SHP77 (cell line): ENCODE measurements at regions not wholly inside any gene's neighbourhood (a gene's known extent, or its start where the extent isn't known, plus 50 kb on each side); places are given as distances from the start of the nearest gene placed in this dataset.
"Not testable (repeated sequence)": the region's sequence is repeated elsewhere in the genome, so short reads cannot be mapped to it uniquely, and the experiment has no call there.

Experiments used
- DNase-seq, 2 experiments: peaks; one replicate each; lab custom pipeline; 2025; lab: John Stamatoyannopoulos, UW

DNA sequence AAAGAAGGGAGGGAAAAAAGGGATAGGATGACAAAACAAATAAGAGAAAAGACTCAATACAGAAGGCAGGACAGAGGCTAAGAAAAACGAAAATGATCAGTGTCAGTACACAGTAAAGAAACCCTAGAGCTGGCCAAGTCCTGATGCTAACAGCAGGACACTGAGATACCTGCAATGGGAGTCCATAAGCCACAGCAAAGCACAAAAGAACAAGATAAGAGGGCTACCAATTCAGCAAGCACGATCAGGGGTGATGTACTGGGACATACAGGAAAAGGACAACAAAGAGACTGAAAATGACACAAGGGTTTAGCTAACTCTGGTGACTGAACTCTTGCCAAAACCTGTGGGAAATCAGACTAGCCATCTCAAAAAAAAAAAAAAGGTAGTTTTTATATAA is 1072.6 kb upstream of the COX7C start:
- DNase-seq = no peak

DNA sequence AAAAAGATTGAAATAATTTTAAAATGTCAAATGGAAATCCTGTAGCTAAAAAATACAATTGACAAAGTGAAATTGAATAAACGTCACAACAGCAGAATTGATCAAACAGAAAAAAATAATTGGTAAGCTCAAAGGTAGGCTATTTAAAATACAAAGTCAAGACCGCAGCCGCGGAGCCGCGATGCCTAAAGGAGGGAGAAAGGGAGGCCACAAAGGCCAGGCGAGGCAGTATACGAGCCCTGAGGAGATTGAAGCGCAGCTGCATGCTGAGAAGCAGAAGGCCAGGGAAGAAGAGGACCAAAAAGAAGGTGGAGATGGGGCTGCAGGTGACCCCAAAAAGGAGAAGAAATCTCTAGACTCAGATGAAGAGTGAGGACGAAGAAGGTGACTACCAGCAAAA is 1068.5 kb upstream of the COX7C start:
- DNase-seq = no peak

DNA sequence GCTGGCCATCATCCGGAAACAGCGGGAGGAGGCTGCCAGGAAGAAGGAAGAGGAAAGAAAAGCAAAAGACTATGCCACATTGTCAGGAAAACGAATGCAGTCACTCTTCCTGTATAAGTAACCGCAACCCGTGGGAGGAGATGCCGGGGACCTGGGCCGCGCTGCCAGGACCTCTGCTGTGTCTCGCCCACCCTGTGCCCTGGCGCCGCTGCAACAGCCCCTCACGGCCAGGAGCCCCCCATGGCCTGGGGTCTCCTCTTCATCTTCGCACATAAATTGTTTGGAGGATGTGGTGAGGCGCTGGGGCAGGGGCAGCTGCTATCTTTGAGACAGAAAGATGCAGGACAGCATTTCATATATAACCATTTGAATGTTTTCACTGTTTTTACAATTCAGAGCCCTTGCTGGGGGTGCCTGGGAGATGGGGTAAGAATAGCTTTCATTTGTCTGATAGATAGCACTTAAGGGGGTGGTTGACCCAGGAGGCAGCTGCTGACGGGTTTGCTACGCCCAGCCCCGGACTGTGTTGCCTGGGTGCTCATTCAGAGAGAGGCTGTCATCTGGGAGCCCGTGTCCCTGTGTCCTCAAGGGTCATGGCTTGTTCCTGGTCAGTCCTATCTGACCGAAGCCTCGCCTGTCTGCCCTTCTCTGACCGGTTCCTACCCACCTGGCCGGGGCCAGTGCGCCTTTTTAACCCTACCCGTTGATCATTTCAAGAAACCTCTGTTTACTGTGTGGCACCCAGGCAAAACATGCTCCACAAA is 1067.7 kb upstream of the COX7C start:
- DNase-seq = no peak

DNA sequence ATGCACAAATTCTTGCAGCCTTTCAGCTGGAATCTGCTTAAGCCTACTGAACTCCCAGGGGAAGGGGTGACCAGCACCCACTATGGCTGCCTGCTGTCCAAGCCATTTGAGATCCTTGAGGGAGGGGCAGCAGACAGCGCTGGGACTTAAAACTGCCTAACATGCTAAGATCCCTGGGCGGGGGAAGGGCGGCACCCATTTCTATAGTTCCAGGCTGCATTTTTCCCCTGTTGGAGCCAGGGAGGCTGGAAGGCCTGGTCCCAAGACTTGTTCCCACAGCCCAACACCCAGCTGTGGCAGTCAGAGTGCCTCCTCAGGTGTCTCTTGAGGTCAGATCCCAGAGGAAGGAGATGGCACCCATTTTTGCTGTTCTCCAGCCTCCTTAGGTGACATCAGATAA is 1061.3 kb upstream of the COX7C start:
- DNase-seq = no peak

DNA sequence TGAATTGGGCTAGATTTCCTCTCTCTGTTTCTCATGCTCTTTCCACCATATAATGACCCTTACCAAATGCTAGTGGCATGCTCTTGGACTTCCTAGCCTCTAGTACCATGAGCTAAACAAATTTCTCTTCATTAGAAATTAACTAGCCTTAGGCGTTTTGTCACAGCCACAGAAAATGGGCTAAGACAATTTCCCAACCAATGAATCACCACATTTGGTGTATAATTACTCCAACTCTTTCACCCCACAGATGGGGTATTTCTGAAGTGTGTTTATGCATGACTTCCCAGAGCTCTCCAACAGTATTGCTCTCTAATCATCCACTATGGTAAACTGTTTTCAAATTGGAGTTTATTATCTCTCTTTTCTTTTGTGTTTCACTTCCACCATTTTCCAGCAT is 1041.1 kb upstream of the COX7C start:
- DNase-seq = no peak

DNA sequence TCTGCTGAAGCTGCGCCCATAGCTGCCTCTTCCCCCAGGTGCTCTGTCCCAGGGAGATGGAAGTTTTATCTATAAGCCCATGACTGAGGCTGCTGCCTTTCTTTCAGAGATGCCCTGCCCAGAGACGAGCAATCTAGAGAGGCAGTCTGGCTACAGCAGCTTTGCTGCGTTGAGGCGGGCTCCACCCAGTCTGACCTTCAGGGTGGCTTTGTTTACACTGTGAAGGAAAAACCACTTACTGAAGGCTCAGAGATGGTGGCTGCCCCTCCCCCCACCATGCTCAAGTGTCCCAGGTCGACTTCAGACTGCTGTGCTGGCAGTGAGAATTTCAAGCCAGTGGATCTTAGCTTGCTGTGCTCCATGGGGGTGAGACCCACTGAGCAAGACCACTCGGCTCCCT is 1029.9 kb upstream of the COX7C start:
- DNase-seq = not testable (repeated sequence)

DNA sequence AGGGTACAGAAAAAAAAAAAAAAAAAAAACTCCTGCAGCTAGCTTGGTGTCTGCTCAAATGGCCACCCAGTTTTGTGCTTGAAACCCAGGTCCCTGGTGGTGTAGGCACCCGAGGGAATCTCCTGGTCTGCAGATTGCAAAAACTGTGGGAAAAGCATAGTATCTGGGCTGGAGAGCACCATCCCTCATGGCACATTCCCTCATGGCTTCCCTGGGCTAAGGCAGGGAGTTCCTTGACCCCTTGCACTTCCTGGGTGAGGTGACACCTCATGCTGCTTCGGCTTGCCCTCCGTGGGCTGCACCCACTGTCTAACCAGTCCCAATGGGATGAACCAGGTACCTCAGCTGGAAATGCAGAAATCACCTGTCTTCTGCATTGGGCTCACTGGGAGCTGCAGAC is 1029.5 kb upstream of the COX7C start:
- DNase-seq = not testable (repeated sequence)

DNA sequence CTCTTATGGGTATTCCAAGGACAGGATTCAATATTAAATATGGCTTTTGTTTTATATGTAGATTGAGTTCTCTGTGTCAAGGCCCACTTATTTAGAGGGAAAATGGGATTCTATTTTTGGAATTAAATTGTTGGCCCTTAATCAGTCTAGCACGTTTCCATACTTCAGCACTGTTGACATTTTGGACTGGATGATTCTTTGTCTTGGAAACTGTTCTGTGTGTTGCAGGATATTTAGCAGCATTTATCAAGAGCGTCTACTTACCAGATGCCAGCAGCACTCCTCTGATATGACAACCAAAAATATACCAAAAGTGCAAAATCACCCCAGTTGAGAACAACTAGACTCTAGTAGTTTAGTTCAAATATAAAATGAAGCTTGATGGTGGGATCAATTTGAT is 1027.0 kb upstream of the COX7C start:
- no peak for DNase-seq

DNA sequence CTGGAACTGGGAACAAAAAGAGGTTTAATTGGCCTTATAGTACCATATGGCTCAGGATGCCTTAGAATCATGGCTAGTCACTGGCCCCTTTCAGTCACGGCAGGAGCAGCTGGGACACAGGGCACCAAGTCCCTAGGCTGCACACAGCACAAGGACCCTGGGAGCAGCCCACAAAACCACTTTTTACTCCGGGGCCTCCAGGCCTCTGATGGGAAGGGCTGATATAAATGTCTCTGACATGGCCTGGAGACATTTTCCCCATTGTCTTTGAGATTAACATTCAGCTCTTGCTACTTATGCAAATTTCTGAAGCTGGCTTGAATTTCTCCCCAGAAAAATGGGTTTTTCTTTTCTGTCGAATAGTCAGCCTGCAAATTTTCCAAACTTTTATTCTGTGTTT is 1026.4 kb upstream of the COX7C start:
- DNase-seq = no peak

DNA sequence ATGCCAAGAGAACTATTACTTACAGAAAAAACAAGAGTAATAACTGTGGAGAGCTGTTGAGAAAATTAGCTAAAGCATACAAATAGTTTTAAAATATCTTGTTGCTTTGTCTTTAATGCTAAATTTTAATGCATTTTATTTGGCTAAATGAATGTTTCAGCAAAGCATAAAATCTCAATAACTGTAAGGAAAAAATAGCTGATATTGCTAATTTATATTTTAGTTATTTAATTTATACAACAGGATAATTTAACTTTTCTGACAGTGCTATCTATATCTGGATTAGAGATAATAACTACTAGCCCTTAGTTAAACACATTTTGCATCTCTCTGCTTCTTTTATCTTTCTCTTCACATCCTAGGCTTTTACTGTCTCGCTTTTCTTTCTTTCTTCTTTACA is 1014.9 kb upstream of the COX7C start:
- no peak for DNase-seq

DNA sequence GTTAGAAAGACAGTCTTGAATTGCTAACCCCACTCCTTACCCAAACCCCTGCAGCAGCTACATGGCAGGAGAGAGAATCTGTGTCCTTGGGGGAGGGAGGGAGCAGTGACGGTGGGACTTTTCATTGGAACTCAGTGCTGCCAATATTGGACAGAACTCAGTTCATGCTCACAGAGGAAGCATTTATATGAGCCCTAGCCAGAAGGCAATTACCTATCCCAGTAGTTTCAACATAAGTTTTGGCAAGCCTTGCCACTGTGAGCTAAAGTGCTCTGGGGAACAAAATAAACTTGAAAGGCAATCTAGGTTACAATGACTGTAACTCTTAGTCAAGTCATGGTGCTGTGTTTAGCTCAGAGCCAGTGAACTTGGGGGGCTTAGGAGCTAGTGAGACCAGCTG is 1013.4 kb upstream of the COX7C start:
- DNase-seq = no peak

DNA sequence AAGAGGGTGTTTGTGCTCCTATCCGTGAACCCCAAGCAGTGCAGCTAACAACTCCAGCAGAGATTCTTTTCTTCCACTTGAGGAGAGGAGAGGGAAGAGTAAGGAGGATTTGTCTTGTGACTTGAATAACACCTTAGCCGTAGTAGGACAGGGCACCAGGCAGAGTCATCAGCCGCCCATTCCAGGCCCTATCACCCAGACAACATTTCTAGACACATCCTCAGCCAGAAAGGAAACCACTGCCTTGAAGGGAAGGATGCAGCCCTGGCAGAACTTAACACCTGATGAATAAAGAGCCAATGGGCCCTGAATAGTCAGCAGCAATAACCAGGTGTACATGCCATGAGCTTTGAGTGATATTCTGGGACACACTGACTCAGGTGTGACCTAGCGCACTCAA is 1013.0 kb upstream of the COX7C start:
- DNase-seq = no peak

DNA sequence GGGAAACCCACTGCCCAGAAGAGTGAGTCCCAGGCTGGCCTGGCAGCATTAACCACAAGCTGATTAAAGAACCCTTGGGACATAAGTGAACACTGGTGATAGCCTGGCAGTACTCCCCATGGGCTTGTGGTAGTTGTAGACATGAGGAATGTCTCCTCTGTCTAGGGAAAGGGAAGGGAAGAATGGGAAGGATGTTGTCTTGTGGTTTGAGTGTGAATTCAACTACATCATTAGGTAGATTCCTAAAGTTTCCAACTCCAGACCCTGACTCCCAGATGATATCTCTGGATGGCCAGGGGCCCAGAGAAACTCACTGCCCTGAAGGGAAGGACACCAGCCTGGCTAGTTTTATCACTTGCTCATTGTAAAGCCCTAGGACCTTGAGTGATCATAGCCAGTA is 1012.4 kb upstream of the COX7C start:
- DNase-seq = no peak

DNA sequence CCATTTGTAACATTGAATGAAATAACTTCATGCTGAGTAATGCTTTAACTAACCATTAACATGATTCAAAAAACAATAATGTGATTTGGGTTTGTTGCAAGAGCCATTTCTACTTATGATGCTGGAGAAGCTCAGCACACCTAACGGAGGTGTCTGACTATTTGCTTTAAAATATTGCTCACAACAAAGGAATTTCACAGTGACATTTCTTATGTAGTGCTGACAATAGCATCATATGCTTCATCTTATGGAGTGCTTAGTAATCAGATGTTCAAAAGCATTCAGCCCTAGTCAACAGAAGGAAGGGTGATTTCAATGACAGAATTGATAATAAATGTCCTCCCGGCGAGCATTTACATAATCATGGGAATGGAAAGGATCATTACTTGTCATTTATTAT is 1003.3 kb upstream of the COX7C start:
- no peak for DNase-seq

DNA sequence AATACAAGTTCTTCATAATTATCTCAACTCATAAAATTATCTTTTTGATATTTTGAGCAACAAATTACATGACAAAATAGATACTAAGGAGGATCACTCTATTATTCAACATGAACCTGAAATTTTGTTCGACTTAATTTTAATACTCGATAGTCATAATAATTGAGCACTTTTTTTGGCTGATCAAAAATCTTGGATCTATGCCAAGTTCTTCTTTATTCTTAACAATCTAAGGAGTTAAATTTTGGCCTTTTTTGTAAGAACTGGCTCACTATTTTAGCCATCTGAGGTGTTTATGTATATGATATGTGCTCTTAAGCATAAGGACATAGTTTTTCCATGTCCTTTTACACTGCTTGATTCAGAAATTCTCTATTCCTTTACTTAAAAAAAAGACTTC is 996.1 kb upstream of the COX7C start:
- DNase-seq = no peak

DNA sequence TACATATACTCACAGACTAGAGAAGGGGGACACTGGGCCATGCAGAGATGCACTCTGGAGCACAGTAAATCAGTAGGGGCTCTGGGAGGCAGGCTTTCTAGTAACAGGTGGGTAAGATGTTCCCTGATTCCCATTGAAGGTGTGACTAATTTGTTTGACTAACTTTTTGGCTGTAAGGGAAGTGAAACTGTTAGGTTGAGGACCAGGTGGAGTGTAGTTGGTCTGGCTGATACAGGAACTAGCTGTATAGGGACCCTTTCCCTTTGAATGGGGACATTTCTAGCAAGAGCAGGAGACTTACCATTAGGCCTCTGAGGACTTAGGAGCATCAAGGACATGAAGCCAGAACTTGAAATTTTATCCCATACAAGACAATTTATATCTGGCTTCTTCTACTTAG is 989.6 kb upstream of the COX7C start:
- no peak for DNase-seq

DNA sequence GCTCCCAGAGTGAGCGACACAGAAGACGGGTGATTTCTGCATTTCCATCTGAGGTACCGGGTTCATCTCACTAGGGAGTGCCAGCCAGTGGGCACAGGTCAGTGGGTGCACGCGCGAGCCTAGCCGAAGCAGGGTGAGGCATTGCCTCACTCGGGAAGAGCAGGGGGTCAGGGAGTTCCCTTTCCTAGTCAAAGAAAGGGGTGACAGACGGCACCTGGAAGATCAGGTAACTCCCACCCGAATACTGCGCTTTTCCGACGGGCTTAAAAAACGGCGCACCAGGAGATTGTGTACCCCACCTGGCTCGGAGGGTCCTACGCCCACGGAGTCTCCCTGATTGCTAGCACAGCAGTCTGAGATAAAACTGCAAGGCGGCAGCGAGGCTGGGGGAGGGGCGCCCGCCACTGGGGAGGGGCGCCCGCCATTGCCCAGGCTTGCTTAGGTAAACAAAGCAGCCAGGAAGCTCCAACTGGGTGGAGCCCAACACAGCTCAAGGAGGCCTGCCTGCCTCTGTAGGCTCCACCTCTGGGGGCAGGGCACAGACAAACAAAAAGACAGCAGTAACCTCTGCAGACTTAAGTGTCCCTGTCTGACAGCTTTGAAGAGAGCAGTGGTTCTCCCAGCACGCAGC is 979.1 kb upstream of the COX7C start:
- DNase-seq = peak in 1 of 2 experiments; percentile 8

DNA sequence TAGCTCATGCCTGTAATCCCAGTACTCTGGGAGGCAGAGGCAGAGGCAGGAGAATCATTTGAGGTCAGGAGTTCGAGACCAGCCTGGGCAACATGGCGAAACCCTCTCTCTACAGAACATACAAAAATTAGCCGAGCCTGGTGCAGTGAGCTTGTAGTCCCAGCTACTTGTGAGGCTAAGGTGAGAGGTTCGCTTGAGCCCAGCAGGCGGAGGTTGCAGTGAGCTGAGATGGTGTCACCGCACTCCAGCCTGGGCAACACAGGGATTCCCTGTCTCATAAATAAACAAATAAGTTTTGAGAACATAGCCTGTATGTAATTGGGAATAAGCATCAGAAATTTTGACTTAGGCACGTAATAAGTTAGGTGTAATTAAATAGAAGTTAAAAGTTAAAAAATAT is 971.7 kb upstream of the COX7C start:
- DNase-seq = no peak

DNA sequence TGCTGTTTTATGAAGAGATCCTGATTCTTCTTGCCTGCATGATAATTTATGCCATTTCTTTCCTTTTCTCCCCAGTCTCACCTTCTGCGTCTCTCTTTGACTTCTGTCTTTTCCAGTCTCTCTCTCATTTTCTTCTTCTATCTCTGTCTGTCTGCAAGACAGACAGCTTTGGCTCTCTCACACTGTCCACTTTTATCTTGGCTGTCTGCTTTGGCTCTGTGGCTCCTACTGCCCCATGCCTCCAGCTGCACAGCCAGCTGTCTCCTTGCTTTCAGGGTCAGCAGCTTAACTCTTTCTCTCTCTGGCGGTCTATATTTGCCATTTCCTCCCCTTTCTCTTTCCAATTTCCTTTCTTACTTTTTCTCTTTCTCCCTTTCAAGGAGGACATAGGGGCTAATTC is 971.1 kb upstream of the COX7C start:
- no peak for DNase-seq

DNA sequence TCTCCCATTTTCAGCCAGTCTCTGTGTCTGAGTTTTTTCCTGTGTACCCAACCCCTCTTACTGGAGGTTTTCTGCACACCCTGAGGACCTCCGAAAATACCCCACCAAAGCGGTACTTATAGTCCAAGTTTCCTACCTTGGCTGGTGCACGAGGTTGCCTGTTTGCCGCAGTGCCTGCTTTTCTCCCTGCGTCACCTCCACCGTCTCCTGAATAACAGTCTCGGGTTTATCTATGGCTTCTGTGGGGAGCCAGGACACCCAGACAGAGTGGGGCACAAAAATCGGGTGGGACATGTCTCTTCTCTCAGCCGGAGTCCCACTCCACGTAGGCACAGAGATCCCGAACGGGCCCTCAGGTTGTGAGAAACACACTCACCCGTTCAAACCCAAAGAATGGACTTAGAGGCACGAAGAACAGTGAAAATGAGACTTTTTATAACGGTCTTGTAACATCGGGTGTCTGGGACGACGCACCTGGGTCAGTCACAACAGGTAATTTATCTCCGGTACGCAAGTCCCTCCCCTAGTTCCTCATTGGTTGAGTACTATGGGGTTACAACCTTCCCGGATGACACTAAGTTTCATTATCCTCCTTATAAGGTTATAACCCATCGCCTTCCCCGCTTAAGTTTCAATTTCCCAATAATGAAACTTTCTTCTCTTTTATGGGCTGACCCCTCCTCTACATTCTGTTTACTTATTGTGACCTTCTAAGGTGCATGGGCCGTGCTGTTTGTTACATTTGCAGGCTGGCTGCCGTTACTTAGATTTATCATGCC is 970.2 kb upstream of the COX7C start:
- no peak for DNase-seq

DNA sequence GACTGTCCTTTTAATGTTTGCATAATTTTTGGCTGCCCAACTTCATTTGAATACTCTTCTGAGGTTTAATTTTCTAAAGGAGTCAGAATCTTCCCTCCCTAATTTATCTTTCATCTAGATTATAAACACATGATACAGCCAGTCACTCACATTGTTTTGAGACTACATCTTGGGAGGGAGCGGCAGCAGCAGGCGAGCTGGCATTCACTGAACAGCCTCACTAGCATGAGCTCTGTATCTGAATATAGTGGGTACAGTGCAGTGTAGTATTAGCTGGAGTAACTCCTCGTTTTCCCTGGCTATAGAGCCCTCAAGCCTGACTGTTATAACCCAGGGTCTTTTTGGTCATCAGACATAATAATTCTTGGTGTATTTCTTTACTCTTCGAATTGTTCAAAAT is 969.2 kb upstream of the COX7C start:
- DNase-seq = no peak

DNA sequence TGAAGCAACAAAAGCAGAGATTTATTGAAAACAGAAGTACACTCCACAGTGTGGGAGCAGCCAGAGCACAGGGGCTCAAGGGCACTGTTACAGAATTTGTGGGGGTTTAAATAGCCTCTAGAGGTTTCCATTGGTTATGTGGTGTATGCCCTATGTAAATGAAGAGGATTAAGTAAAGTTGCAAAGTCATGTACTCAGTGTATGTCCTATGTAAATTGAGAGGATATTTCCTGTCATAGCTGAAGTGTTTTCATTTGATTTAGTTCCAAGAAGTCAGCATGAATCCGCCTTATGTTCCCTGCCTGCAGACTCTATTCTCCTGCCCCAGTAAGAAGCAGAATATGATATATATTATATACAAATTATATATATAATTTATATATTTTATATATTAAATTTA is 966.0 kb upstream of the COX7C start:
- no peak for DNase-seq

DNA sequence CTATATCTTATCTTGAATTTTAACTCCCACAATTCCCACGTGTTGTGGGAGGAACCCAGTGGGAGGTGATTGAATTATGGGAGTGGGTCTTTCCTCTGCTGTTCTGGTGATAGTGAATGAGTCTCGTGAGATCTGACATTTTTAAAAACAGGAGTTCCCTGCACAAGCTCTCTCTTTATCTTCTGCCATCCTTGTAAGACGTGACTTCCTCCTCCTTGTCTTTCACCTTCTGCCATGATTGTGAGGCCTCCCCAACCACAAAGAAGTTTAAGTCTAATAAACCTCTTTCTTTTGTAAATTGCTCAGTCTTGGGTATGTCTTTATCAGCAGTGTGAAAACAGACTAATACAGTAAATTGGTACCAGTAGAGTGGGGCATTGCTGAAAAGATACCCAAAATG is 963.6 kb upstream of the COX7C start:
- DNase-seq = not testable (repeated sequence)
